ENCODE measurements at regions not wholly inside any gene's neighbourhood (a gene's known extent, or its start where the extent isn't known, plus 50 kb on each side); places are given as distances from the start of the nearest gene placed in this dataset.

DNA sequence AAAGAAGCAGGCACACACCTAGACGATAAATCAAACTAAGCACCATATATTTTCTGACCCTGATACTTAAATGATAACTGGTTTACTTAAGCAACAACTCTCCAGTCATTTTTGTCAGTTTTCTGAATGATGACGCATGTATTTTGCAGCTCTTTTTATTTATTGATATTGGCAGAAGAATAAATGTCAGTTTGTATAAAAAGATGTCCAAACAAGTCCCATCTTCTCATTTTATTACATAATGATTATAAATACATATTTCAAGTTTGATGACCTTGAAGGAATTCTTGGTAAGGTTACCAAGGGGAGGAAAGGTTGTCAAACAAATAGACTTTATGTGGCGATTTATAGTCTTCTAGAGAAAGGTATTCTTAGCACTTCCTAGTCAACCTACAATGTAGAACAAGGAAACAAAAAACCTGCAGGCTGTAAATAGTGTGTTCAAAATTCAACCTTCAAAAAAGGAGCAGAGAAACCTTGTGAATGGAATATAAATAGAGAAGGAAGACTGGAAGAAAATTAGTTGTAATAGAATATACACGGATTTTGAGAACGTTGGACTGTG is 190.7 kb downstream of the JRKL start:
- no peak for TF ChIP-seq POLR2A (IDR thresholded peaks at IDR 0.05; ENCODE audit: low read depth, low read length)
- no peak for TF ChIP-seq POLR2AphosphoS5 (IDR thresholded peaks at IDR 0.05; ENCODE audit: low read depth, low read length)
- TF ChIP-seq TAF1 (IDR thresholded peaks at IDR 0.05; ENCODE audit: low read depth, low read length) = no peak
- no peak for TF ChIP-seq SPI1 (IDR thresholded peaks at IDR 0.05; ENCODE audit: low read depth, low read length)
- TF ChIP-seq POU2F2 (IDR thresholded peaks at IDR 0.05; ENCODE audit: low read depth, low read length) = no peak
- no peak for TF ChIP-seq PAX5 (IDR thresholded peaks at IDR 0.05; ENCODE audit: insufficient read depth, low read length, severe bottlenecking)

Measured in GM12891 (cell line).